Upper lobe of left lung (tissue), 4 donors: ENCODE measurements at regions not wholly inside any gene's neighbourhood (a gene's known extent, or its start where the extent isn't known, plus 50 kb on each side); places are given as distances from the start of the nearest gene placed in this dataset.

Source experiments
- POLR2A ChIP-seq, 4 donors: fragments of 450-650 bp; IDR thresholded peaks; one replicate each; pipeline ENCODE4 v1.5.1; 2016 to 2017; ENCODE audit warnings: antibody characterized with exemption in 4 of 4, mild to moderate bottlenecking in 2 of 4
- POLR2AphosphoS5 ChIP-seq, 2 donors: sonication (generic); formaldehyde crosslinking; IDR thresholded peaks; one replicate each; pipeline ENCODE4 v1.5.1; 2017; ENCODE audit warnings: antibody characterized with exemption in 2 of 2
- TF ChIP-seq, protein P1 (sequence below), 6 experiments: fragments of 450-650 bp in 4 of 6; fragments of 200-600 bp in 2 of 6; sonication (generic) in 2 of 6; IDR thresholded peaks; one replicate each; pipeline ENCODE4 v1.5.1; 2016 to 2019; ENCODE audit warnings: antibody characterized with exemption in 6 of 6

DNA sequence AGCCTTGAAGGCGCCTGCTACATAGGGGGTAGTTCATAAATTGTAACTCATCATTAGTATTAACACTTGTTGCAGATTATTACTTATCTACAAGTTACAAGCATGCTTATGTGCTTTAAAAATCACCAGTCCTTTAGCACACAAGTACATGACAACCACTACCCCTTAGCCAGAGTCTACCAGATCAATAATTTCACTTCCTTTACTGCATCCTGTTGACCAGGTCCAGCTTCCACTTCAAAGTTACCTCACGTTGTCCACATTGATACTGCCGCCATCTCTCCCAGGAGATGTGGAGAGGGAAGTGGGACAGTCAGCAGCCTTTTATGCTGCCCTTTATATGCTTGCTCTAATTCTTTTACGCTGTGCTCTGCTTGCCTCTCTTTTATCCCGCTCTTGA lies 231.3 kb upstream of the CXXC4 start:
- TF ChIP-seq, protein P1, sequence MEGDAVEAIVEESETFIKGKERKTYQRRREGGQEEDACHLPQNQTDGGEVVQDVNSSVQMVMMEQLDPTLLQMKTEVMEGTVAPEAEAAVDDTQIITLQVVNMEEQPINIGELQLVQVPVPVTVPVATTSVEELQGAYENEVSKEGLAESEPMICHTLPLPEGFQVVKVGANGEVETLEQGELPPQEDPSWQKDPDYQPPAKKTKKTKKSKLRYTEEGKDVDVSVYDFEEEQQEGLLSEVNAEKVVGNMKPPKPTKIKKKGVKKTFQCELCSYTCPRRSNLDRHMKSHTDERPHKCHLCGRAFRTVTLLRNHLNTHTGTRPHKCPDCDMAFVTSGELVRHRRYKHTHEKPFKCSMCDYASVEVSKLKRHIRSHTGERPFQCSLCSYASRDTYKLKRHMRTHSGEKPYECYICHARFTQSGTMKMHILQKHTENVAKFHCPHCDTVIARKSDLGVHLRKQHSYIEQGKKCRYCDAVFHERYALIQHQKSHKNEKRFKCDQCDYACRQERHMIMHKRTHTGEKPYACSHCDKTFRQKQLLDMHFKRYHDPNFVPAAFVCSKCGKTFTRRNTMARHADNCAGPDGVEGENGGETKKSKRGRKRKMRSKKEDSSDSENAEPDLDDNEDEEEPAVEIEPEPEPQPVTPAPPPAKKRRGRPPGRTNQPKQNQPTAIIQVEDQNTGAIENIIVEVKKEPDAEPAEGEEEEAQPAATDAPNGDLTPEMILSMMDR (IDR thresholded peaks at IDR 0.05): no peak
- no peak for TF ChIP-seq POLR2AphosphoS5 (IDR thresholded peaks at IDR 0.05)
- no peak for TF ChIP-seq POLR2A (IDR thresholded peaks at IDR 0.05)
